ENCODE measurements at regions not wholly inside any gene's neighbourhood (a gene's known extent, or its start where the extent isn't known, plus 50 kb on each side); places are given as distances from the start of the nearest gene placed in this dataset.

DNA sequence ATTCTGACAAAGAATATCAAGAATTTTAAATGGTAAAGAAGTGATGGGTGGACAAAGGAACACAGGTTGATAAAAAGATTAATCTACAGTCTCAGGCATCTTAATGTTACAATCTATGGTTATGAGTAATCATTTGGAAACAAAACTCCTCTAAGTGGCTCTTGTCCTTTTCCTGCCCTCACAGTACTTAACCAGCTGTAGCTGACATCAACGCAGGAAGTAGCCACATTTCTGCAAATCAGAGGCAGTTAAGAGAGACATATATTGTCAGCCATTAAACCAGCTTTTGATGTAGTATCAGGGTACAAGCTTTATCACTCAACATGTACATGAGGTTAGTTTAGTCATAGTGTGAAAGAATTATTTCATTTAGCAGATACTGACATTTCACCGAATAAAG lies 244.6 kb downstream of the NR4A2 start:
- Histone ChIP-seq H2AFZ (ENCODE audit: low read length) (no peak overlapping the region), H3K27me3 (ENCODE audit: control insufficient read depth in 3 of 3, insufficient read depth in 3 of 3, low read depth in 1 of 3, low read length in 3 of 3) (no peaks in the 10 kb centered on the region), H3K18ac (ENCODE audit: low read length) (no peak overlapping the region), H3K36me3 (replicated peaks in 1 of 2; ENCODE audit: control insufficient read depth in 2 of 2, insufficient read depth in 2 of 2, low read length in 2 of 2) (no peaks in the 10 kb centered on the region), H3K23ac (ENCODE audit: low read depth, low read length, poor library complexity) (no peak overlapping the region), H3K27ac (replicated peaks; ENCODE audit: low read length) (no peak overlapping the region), H2BK120ac (ENCODE audit: low read depth, low read length) (no peak overlapping the region), H3K4me2 (ENCODE audit: insufficient read depth, low read length, poor library complexity, severe bottlenecking) (no peak overlapping the region), H3K4ac (ENCODE audit: low read length) (no peak overlapping the region), H4K91ac (ENCODE audit: low read depth, low read length, poor library complexity) (no peak overlapping the region), H3K9me3 (replicated peaks in 1 of 2; ENCODE audit: control insufficient read depth in 2 of 2, insufficient read depth in 1 of 2, low read depth in 1 of 2, low read length in 2 of 2) (no peaks in the 10 kb centered on the region), H3K79me1 (ENCODE audit: low read depth, low read length) (no peaks in the 10 kb centered on the region), H2BK12ac (ENCODE audit: low read length) (no peak overlapping the region), H2BK15ac (ENCODE audit: low read length) (no peak overlapping the region), H4K8ac (ENCODE audit: low read depth, low read length) (no peak overlapping the region), H3K14ac (ENCODE audit: low read length) (no peak overlapping the region), H2AK5ac (ENCODE audit: low read depth, low read length) (no peak overlapping the region), H3K9ac (ENCODE audit: low read depth, low read length, poor library complexity) (no peak overlapping the region), H3K4me1 (ENCODE audit: control insufficient read depth in 2 of 2, insufficient read depth in 1 of 2, low read depth in 1 of 2, low read length in 2 of 2) (no peaks in the 10 kb centered on the region), H2BK5ac (ENCODE audit: low read length) (no peak overlapping the region), H3K4me3 (ENCODE audit: low read length in 2 of 2) (no peak overlapping the region)
- no peak for DNase-seq (ENCODE audit: low spot score)
- WGBS, 2 donors (ENCODE audit: extremely low coverage in 2 of 2, insufficient read length in 2 of 2, insufficient replicate concordance in 1 of 2) = no CpG with 5 or more reads among the region's 2 CpGs

DNA sequence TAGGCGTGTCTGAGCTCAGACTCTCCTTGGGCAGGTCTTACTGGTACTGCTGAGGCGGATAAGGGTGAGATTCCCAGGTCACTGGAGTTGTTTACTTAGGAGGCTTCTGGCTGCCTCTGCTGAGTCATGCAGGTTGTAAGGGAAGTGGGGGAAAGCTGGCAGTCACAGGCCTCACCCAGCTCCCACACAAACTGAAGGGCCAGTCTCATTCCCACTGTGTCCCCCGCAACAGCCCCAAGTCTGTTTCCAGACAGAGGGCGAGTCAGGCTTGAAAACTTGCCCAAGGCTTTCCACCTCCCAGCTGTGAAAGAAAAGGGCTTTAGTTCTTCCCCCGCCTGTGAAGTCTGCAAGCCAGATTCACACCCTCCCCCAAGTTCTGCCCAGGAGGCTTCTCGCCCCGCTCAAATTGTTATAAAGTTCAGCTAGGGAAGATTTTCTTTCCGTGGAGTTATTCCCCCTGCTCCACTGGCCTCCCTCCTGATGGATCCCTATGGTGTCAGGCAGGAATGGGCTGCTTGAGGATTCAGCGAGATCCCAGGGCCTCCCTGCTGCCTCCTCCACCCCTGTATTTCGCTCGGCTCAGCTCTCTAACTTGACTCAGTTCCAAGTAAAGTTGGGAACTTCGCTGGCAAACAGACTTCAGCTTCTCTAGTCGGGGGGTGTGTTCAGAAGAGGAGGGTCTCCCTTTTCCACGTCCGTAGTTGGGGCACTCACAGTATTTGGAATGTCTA lies 248.6 kb downstream of the NR4A2 start:
- H3K27ac ChIP-seq (replicated peaks; ENCODE audit: low read length) = no peak overlapping the region

GRCh38 chr2:156079845-156080244 lies 252.7 kb downstream of the NR4A2 start:
- WGBS, 2 donors (ENCODE audit: extremely low coverage in 2 of 2, insufficient read length in 2 of 2, insufficient replicate concordance in 1 of 2) = no CpG with 5 or more reads among the region's 2 CpGs
- no peak overlapping the region for H3K4me2 ChIP-seq (ENCODE audit: insufficient read depth, low read length, poor library complexity, severe bottlenecking)
- no peak overlapping the region for H2AK5ac ChIP-seq (ENCODE audit: low read depth, low read length)
- H2BK120ac ChIP-seq (ENCODE audit: low read depth, low read length) = no peak overlapping the region
- no peak overlapping the region for H4K91ac ChIP-seq (ENCODE audit: low read depth, low read length, poor library complexity)
- H3K4ac ChIP-seq (ENCODE audit: low read length) = no peak overlapping the region
- no peak overlapping the region for H4K8ac ChIP-seq (ENCODE audit: low read depth, low read length)
- no peak overlapping the region for H3K4me3 ChIP-seq (ENCODE audit: low read length in 2 of 2)
- no peaks in the 10 kb centered on the region for H3K27me3 ChIP-seq (ENCODE audit: control insufficient read depth in 3 of 3, insufficient read depth in 3 of 3, low read depth in 1 of 3, low read length in 3 of 3)
- no peak overlapping the region for H3K14ac ChIP-seq (ENCODE audit: low read length)
- H2BK12ac ChIP-seq (ENCODE audit: low read length) = no peak overlapping the region
- H3K4me1 ChIP-seq (ENCODE audit: control insufficient read depth in 2 of 2, insufficient read depth in 1 of 2, low read depth in 1 of 2, low read length in 2 of 2) = peaks cover 0 to 2% of the 10 kb centered on the region in 2 donors
- H3K23ac ChIP-seq (ENCODE audit: low read depth, low read length, poor library complexity) = no peak overlapping the region
- H3K18ac ChIP-seq (ENCODE audit: low read length) = no peak overlapping the region
- H3K79me1 ChIP-seq (ENCODE audit: low read depth, low read length) = no peaks in the 10 kb centered on the region
- H2BK5ac ChIP-seq (ENCODE audit: low read length) = no peak overlapping the region
- no peaks in the 10 kb centered on the region for H3K36me3 ChIP-seq (replicated peaks in 1 of 2; ENCODE audit: control insufficient read depth in 2 of 2, insufficient read depth in 2 of 2, low read length in 2 of 2)
- H2AFZ ChIP-seq (ENCODE audit: low read length) = no peak overlapping the region
- H3K27ac ChIP-seq (replicated peaks; ENCODE audit: low read length) = no peak overlapping the region
- H3K9me3 ChIP-seq (replicated peaks in 1 of 2; ENCODE audit: control insufficient read depth in 2 of 2, insufficient read depth in 1 of 2, low read depth in 1 of 2, low read length in 2 of 2) = no peaks in the 10 kb centered on the region
- no peak overlapping the region for H2BK15ac ChIP-seq (ENCODE audit: low read length)
- DNase-seq (ENCODE audit: low spot score) = no peak
- H3K9ac ChIP-seq (ENCODE audit: low read depth, low read length, poor library complexity) = no peak overlapping the region

More for the DNA sequence above, 248.6 kb downstream of the NR4A2 start:
- Histone ChIP-seq H3K79me1 (ENCODE audit: low read depth, low read length) (no peaks in the 10 kb centered on the region), H3K4me1 (ENCODE audit: control insufficient read depth in 2 of 2, insufficient read depth in 1 of 2, low read depth in 1 of 2, low read length in 2 of 2) (no peaks in the 10 kb centered on the region), H2AK5ac (ENCODE audit: low read depth, low read length) (no peak overlapping the region), H2AFZ (ENCODE audit: low read length) (peak overlapping the region; percentile 35), H4K8ac (ENCODE audit: low read depth, low read length) (no peak overlapping the region), H4K91ac (ENCODE audit: low read depth, low read length, poor library complexity) (no peak overlapping the region), H3K9me3 (replicated peaks in 1 of 2; ENCODE audit: control insufficient read depth in 2 of 2, insufficient read depth in 1 of 2, low read depth in 1 of 2, low read length in 2 of 2) (no peaks in the 10 kb centered on the region), H3K4me3 (ENCODE audit: low read length in 2 of 2) (no peak overlapping the region), H3K36me3 (replicated peaks in 1 of 2; ENCODE audit: control insufficient read depth in 2 of 2, insufficient read depth in 2 of 2, low read length in 2 of 2) (no peaks in the 10 kb centered on the region), H3K4me2 (ENCODE audit: insufficient read depth, low read length, poor library complexity, severe bottlenecking) (no peak overlapping the region), H2BK120ac (ENCODE audit: low read depth, low read length) (no peak overlapping the region), H3K4ac (ENCODE audit: low read length) (no peak overlapping the region), H3K23ac (ENCODE audit: low read depth, low read length, poor library complexity) (no peak overlapping the region), H3K14ac (ENCODE audit: low read length) (no peak overlapping the region), H3K27me3 (ENCODE audit: control insufficient read depth in 3 of 3, insufficient read depth in 3 of 3, low read depth in 1 of 3, low read length in 3 of 3) (no peaks in the 10 kb centered on the region), H2BK5ac (ENCODE audit: low read length) (no peak overlapping the region), H2BK15ac (ENCODE audit: low read length) (no peak overlapping the region), H3K9ac (ENCODE audit: low read depth, low read length, poor library complexity) (no peak overlapping the region), H2BK12ac (ENCODE audit: low read length) (no peak overlapping the region), H3K18ac (ENCODE audit: low read length) (peak overlapping the region; percentile 57)
- no CpG with 5 or more reads among the region's 15 CpGs for WGBS, 2 donors (ENCODE audit: extremely low coverage in 2 of 2, insufficient read length in 2 of 2, insufficient replicate concordance in 1 of 2)
- DNase-seq (ENCODE audit: low spot score) = no peak

- peaks cover 0 to 2% of the 10 kb centered on the region in 2 donors for H3K4me1 ChIP-seq (ENCODE audit: control insufficient read depth in 2 of 2, insufficient read depth in 1 of 2, low read depth in 1 of 2, low read length in 2 of 2)
- no peak overlapping the region for H3K4me3 ChIP-seq (ENCODE audit: low read length in 2 of 2)
- no peak overlapping the region for H4K91ac ChIP-seq (ENCODE audit: low read depth, low read length, poor library complexity)
- no peak overlapping the region for H4K8ac ChIP-seq (ENCODE audit: low read depth, low read length)
- H3K14ac ChIP-seq (ENCODE audit: low read length) = no peak overlapping the region
- no peak for DNase-seq (ENCODE audit: low spot score)
- H3K4me2 ChIP-seq (ENCODE audit: insufficient read depth, low read length, poor library complexity, severe bottlenecking) = no peak overlapping the region
- H3K27ac ChIP-seq (replicated peaks; ENCODE audit: low read length) = no peak overlapping the region
- H3K4ac ChIP-seq (ENCODE audit: low read length) = no peak overlapping the region
- H2BK15ac ChIP-seq (ENCODE audit: low read length) = no peak overlapping the region
- no peak overlapping the region for H3K18ac ChIP-seq (ENCODE audit: low read length)
- H3K9me3 ChIP-seq (replicated peaks in 1 of 2; ENCODE audit: control insufficient read depth in 2 of 2, insufficient read depth in 1 of 2, low read depth in 1 of 2, low read length in 2 of 2) = no peaks in the 10 kb centered on the region
- H3K27me3 ChIP-seq (ENCODE audit: control insufficient read depth in 3 of 3, insufficient read depth in 3 of 3, low read depth in 1 of 3, low read length in 3 of 3) = no peaks in the 10 kb centered on the region
- no peak overlapping the region for H2AK5ac ChIP-seq (ENCODE audit: low read depth, low read length)
- no peak overlapping the region for H2BK5ac ChIP-seq (ENCODE audit: low read length)
- no peak overlapping the region for H3K23ac ChIP-seq (ENCODE audit: low read depth, low read length, poor library complexity)
- H2BK12ac ChIP-seq (ENCODE audit: low read length) = no peak overlapping the region
- no CpG with 5 or more reads among the region's 1 CpG for WGBS, 2 donors (ENCODE audit: extremely low coverage in 2 of 2, insufficient read length in 2 of 2, insufficient replicate concordance in 1 of 2)
- no peaks in the 10 kb centered on the region for H3K36me3 ChIP-seq (replicated peaks in 1 of 2; ENCODE audit: control insufficient read depth in 2 of 2, insufficient read depth in 2 of 2, low read length in 2 of 2)
- no peak overlapping the region for H3K9ac ChIP-seq (ENCODE audit: low read depth, low read length, poor library complexity)
- no peak overlapping the region for H2BK120ac ChIP-seq (ENCODE audit: low read depth, low read length)
- no peak overlapping the region for H2AFZ ChIP-seq (ENCODE audit: low read length)
- no peaks in the 10 kb centered on the region for H3K79me1 ChIP-seq (ENCODE audit: low read depth, low read length)
Measured at GRCh38 chr2:156077041-156077742, 255.3 kb downstream of the NR4A2 start.

All from neuronal stem cell (in vitro differentiated cells).